HG03521 (cell line): ENCODE measurements at regions not wholly inside any gene's neighbourhood (a gene's known extent, or its start where the extent isn't known, plus 50 kb on each side); places are given as distances from the start of the nearest gene placed in this dataset.

ENCODE experiments used
- ATAC-seq: cut with Tn5 transposase; IDR thresholded peaks from one replicate; pipeline ENCODE4 v1.9.1; 2021; ENCODE audit warnings: mild to moderate bottlenecking, moderate library complexity; ENCODE audit not compliant: unreplicated experiment

- no peak for ATAC-seq
Measured at GRCh38 chr6:134719911-134720310, 230.0 kb downstream of the ALDH8A1 start.

GRCh38 chr6:134719286-134719685 lies 230.6 kb downstream of the ALDH8A1 start:
- no peak for ATAC-seq

GRCh38 chr6:134714679-134715078 lies 235.2 kb downstream of the ALDH8A1 start:
- ATAC-seq = no peak

- ATAC-seq = no peak
Measured at GRCh38 chr6:134714113-134714512, 235.8 kb downstream of the ALDH8A1 start.

GRCh38 chr6:134712311-134712710 lies 237.6 kb downstream of the ALDH8A1 start:
- no peak for ATAC-seq

- no peak for ATAC-seq
Measured at GRCh38 chr6:134708079-134708478, 241.8 kb downstream of the ALDH8A1 start.

GRCh38 chr6:134707342-134708031 lies 242.4 kb downstream of the ALDH8A1 start:
- no peak for ATAC-seq

- ATAC-seq = no peak
Measured at GRCh38 chr6:134706806-134707205, 243.1 kb downstream of the ALDH8A1 start.

- no peak for ATAC-seq
Measured at GRCh38 chr6:134706153-134706552, 243.7 kb downstream of the ALDH8A1 start.

- ATAC-seq = no peak
Measured at GRCh38 chr6:134703206-134703605, 246.7 kb downstream of the ALDH8A1 start.

- ATAC-seq = no peak
Measured at GRCh38 chr6:134702279-134702678, 247.6 kb downstream of the ALDH8A1 start.

- no peak for ATAC-seq
Measured at GRCh38 chr6:134701301-134701700, 248.6 kb downstream of the ALDH8A1 start.

GRCh38 chr6:134698228-134698627 lies 251.7 kb downstream of the ALDH8A1 start:
- ATAC-seq = no peak

- no peak for ATAC-seq
Measured at GRCh38 chr6:134692008-134692407, 257.9 kb downstream of the ALDH8A1 start.

- ATAC-seq = no peak
Measured at GRCh38 chr6:134691180-134691579, 258.7 kb downstream of the ALDH8A1 start.

- ATAC-seq = no peak
Measured at GRCh38 chr6:134690048-134690447, 259.9 kb downstream of the ALDH8A1 start.

GRCh38 chr6:134689641-134690040 lies 260.3 kb downstream of the ALDH8A1 start:
- no peak for ATAC-seq

- ATAC-seq = no peak
Measured at GRCh38 chr6:134689177-134689576, 260.7 kb downstream of the ALDH8A1 start.

- ATAC-seq = no peak
Measured at GRCh38 chr6:134686071-134686470, 263.8 kb downstream of the ALDH8A1 start.

GRCh38 chr6:134684423-134684795 lies 265.5 kb downstream of the ALDH8A1 start:
- no peak for ATAC-seq

- no peak for ATAC-seq
Measured at GRCh38 chr6:134683783-134684422, 266.0 kb downstream of the ALDH8A1 start.

GRCh38 chr6:134680433-134680832 lies 269.5 kb downstream of the ALDH8A1 start:
- no peak for ATAC-seq

GRCh38 chr6:134680021-134680420 lies 269.9 kb downstream of the ALDH8A1 start:
- ATAC-seq = no peak
